GM19023 (cell line): ENCODE measurements at regions not wholly inside any gene's neighbourhood (a gene's known extent, or its start where the extent isn't known, plus 50 kb on each side); places are given as distances from the start of the nearest gene placed in this dataset.
"Not testable (repeated sequence)": the region's sequence is repeated elsewhere in the genome, so short reads cannot be mapped to it uniquely, and the experiment has no call there.

Experiments used
- ATAC-seq: cut with Tn5 transposase; IDR thresholded peaks from one replicate; pipeline ENCODE4 v1.9.1; 2021; ENCODE audit warnings: mild to moderate bottlenecking, moderate library complexity; ENCODE audit not compliant: unreplicated experiment

GRCh38 chr3:56957522-56957921 lies 102.9 kb upstream of the SPATA12 start:
- no peak for ATAC-seq

- no peak for ATAC-seq
These were observed 103.6 kb upstream of the SPATA12 start for GRCh38 chr3:56956906-56957305.

- ATAC-seq, result no peak
These were observed 104.9 kb upstream of the SPATA12 start for GRCh38 chr3:56955492-56956111.

- no peak for ATAC-seq
These were observed 106.3 kb upstream of the SPATA12 start for GRCh38 chr3:56954125-56954524.

DNA sequence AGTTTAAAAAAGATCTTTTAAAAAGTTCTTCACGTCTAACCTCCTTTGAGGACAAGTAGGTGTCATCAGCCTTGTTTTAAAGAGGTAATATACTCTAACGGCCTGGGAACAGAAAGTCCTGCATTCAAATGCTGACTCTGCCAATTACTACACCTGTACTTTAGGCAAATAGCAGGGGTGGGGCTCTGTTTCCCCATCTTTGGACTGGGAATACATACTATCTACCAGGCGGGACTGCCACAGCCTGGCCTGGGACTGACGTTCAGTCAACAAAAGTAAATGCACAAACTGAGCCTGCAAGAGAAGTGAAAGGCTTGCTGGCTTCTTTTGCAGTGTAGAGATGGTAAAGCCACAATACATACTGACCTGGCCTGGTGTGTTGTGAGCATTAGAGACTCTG lies 107.6 kb upstream of the SPATA12 start:
- ATAC-seq, result no peak

- no peak for ATAC-seq
These were observed 108.4 kb upstream of the SPATA12 start for GRCh38 chr3:56952061-56952460.

DNA sequence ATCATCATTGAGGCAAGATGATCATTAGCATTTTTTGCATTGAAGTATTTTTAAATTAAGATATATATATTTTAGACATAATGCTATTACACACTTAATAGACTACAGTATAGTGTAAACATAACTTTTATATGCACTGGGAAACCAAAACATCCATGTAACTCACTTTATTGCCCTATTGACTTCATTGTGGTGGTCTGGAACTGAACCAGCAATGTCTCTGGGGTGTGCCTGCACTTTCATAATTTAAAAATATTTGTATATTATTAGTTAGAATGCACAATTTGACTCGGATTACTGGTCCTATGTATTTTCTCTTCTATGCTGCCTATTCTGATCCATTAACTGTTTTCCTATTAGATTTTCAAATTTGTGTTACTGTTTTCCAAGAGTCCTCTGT lies 109.1 kb upstream of the SPATA12 start:
- no peak for ATAC-seq

DNA sequence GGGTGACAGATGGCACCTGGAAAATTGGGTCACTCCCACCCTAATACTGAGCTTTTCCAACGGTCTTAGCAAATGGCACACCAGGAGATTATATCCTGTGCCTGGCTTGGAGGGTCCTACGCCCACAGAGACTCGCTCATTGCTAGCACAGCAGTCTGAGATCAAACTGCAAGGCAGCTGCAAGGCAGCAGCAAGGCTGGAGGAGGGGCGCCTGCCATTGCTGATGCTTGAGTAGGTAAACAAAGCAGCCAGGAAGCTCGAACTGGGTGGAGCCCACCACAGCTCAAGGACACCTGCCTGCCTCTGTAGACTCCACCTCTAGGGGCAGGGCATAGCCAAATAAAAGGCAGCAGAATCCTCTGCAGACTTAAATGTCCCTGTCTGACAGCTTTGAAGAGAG lies 115.1 kb upstream of the SPATA12 start:
- not testable (repeated sequence) for ATAC-seq

DNA sequence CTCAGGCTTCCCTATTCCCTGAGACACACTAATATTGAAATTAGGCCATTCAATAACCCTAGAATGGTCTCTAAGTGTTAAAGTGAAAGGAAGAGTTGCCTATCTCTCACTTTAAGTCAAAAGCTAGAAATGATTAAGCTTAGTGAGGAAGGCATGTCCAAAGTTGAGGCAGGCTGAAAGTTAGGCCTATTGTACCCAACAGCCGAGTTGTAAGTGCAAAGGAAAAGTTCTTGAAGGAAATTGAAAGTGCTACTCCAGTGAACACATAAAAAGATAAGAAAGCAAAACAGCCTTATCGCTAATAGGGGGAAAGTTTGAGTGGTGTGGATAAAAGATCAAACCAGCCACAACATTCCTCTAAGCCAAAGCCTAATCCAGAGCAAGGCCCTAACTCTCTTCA lies 117.9 kb upstream of the SPATA12 start:
- ATAC-seq, result no peak

GRCh38 chr3:56940976-56941375 lies 119.5 kb upstream of the SPATA12 start:
- no peak for ATAC-seq

DNA sequence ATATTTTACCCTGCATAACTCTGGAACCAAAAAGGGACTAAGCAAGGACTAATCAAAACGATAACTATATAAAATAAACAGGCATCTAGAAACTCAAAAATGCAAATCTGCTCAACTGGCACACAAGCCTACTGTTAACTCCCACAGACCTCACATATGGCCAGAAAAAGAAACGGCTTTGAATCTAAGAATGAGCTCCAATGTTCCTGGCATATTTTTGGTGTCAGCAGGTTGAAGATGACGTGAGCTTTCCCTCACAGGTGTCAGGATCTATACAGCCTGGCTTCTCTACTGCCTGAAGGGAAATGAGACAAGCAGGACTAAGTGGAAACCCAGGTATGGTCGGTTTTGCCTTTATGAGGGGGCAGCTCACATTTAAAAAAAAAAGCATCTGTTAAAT lies 120.1 kb upstream of the SPATA12 start:
- no peak for ATAC-seq

DNA sequence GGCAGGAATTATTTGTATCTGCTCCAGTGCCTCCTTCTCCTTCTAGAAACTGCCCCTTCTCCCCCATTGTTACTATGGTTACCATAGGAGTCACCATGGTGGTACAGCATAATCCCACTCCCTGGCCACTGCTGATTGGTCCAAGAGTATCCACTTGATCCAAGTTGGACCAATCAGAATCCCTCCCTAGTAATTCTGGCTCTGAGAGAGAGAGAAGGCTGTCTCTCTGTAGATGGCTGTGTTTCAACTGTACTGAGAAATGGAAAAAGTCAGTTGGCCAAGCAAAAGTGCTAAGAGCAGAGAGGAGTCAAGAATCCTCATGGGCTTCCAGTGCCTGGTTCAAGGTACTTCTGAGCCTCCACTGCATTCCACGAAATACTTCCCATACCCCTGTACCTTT lies 120.6 kb upstream of the SPATA12 start:
- ATAC-seq, result no peak

DNA sequence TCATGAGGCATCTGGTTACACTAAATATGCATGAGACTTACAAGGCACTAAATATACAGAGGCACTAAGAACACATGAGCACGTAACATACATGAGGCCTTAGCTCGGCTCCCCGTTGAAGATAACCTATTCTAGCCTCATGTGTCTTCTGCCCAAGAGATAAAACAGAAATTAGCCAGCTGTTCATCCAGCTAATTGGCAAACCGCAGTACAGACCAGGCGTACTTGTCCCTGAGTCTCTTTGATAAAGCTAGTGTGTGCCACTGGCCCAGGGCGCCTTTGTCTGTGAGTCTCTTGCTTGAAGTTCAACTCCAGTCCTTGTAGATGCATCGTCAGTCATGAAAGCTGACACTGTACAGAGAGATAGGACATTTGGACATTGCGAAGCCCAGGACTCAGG lies 121.9 kb upstream of the SPATA12 start:
- no peak for ATAC-seq

- ATAC-seq, result no peak
These were observed 122.9 kb upstream of the SPATA12 start for GRCh38 chr3:56937580-56937979.

GRCh38 chr3:56935811-56936210 lies 124.7 kb upstream of the SPATA12 start:
- ATAC-seq, result no peak

DNA sequence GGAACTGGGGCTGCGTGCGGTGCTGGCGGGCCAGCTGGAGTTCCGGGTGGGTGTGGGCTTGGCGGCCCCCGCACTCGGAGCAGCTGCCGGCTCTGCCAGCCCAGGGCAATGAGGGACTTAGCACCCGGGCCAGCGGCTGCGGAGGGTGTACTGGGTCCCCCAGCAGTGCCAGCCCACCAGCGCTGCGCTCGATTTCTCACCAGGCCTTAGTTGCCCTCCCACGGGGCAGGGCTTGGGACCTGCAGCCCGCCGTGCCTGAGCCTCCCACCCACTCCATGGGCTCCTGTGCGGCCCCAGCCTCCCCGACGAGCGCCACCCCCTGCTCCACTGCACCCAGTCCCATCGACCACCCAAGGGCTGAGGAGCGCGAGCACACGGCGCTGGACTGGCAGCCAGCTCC lies 126.0 kb upstream of the SPATA12 start:
- not testable (repeated sequence) for ATAC-seq

DNA sequence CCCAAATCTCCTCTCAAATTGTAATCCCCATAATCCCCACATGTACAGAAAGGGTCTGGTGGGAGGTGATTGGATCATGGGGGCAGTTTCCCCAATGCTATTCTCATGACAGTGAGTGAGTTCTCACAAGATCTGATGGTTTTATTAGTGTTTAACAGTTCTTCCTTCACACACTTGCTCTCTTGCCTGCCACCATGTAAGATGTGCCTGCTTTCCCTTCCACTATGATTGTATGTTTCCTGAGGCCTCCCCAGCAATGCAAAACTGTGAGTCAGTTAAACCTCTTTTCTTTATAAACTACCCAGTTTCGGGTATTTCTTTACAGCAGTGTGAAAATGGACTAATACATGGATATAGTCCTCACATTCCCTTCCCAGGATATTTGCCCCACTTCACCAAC lies 126.7 kb upstream of the SPATA12 start:
- ATAC-seq, result no peak

GRCh38 chr3:56932866-56933265 lies 127.6 kb upstream of the SPATA12 start:
- no peak for ATAC-seq

DNA sequence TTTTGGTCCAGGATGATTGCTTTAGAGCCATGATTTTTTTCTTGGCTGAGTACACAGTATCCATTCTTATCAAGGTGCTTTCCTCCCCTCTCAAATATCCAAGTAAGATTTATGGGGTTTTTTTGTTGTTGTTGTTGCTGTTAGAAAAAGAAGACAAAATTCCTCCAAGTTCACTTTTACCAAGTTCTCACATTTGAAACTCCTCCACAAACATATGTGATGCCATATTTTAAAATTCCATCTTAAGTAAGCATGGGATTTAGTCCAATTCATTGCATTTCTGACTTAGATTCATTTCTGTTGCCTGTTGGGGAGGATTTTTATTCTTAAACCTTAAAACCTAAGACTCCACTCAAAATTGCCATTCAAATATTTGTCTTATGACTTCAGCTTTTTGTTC lies 128.6 kb upstream of the SPATA12 start:
- no peak for ATAC-seq

DNA sequence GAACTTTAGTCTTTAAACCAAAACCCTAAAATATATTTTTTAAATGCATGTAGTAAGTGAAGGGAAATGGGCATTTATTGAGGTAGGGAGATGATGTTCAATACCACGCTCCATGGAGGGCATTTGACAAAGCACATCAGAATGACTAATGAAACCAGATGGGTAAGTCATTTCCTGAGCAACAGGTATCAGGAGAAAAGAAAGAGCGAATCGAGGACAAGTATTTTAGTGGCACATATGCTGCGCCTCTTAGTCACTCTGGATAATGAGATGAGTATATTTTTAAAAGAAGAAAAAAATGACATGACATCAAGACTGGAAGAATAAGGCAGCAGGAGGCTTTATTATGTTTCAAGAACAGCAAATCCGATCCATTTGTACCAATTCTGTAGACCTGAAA lies 129.0 kb upstream of the ARHGEF3 start:
- no peak for ATAC-seq

DNA sequence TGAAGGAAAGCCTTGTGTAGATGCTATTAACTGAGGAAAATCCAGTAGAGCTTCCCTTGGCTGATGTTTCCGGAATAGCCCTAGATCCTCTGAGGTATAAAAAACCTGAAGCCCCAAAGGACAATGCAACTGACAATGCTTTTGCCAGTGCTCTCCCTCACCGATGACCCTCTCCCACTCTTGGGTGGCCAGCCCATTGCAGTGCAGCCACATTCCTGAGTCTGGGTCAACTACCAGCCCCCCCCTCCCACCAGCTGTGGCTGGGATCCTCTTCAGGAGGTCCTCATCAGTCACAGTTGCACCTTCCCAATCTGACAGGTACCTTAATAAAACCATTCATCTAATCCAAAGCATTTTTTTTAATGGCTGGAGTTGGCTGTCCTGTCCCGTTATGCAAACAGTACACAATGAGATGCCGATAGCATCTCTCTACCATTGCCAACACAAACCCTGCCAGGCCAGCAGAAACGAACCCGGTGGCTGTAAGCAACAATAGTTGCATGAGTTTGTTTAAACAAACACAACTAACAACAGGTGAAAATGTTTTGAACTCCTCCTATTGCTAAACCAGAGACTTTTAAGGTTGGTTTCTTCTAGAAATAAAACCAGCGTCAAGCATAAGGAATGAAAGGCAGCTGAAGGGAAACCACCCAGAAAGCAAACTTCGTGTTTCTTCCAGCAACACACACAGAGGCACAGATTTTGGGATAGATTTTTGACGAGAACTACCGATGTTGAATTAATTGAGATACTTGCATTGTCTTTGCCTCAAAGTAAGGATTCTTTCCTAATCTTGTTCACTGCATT lies 128.3 kb upstream of the ARHGEF3 start:
- no peak for ATAC-seq

DNA sequence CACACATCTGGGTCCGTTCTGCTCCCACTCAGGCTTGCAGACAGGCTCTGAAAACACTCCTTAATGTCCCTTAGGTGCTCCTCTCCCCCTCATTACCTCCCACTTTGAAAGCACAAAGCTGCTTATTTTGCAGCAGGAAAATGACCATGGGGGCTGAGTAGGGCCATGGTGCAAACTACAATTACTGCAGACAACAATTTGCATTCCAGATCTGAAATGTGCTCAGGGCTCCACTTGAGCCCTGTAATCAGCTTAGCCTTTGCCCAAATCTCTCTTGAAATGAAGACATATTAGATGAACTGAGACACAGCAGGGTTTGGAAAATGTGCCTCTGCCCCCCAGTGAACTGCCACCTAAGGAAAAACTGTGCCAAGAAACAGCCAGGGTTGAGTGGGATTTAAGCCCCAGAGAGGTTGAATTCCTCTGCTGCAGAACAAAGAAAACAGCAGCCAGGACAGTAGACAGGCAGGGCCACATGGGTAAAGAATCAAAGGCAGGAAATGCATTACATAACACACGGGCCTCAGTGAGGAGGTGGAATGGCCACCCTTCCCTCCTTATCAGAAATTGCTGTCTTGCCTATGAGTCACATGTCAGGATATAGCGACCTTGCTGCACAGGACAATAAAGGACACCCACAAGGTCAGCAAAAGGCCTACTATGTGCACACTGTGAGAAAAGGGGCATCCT lies 126.8 kb upstream of the ARHGEF3 start:
- no peak for ATAC-seq
